ENCODE measurements at regions not wholly inside any gene's neighbourhood (a gene's known extent, or its start where the extent isn't known, plus 50 kb on each side); places are given as distances from the start of the nearest gene placed in this dataset.

- no peak for TF ChIP-seq CTCF (IDR thresholded peaks at IDR 0.05)
- ATAC-seq (ENCODE audit: low FRiP score), result no peak
These were observed 188.0 kb upstream of the RPL34 start for GRCh38 chr4:108432418-108432817.

GRCh38 chr4:108431986-108432385 lies 188.4 kb upstream of the RPL34 start:
- no peak for TF ChIP-seq CTCF (IDR thresholded peaks at IDR 0.05)
- DNase-seq (ENCODE audit: low spot score) (no peak), ATAC-seq (ENCODE audit: low FRiP score) (no peak)

More at GRCh38 chr4:108432418-108432817, 188.0 kb upstream of the RPL34 start:
- no peak for DNase-seq (ENCODE audit: low spot score)

GRCh38 chr4:108430921-108431320 lies 189.5 kb upstream of the RPL34 start:
- DNase-seq (ENCODE audit: low spot score) (no peak), ATAC-seq (ENCODE audit: low FRiP score) (no peak)
- TF ChIP-seq CTCF (IDR thresholded peaks at IDR 0.05), result no peak

GRCh38 chr4:108429662-108430061 lies 190.7 kb upstream of the RPL34 start:
- ATAC-seq (ENCODE audit: low FRiP score) (no peak), DNase-seq (ENCODE audit: low spot score) (no peak)
- TF ChIP-seq CTCF (IDR thresholded peaks at IDR 0.05), result no peak

GRCh38 chr4:108428923-108429322 lies 191.5 kb upstream of the RPL34 start:
- no peak for ATAC-seq (ENCODE audit: low FRiP score)
- TF ChIP-seq CTCF (IDR thresholded peaks at IDR 0.05), result no peak
- DNase-seq (ENCODE audit: low spot score), result no peak

- no peak for TF ChIP-seq CTCF (IDR thresholded peaks at IDR 0.05)
- DNase-seq (ENCODE audit: low spot score) (no peak), ATAC-seq (ENCODE audit: low FRiP score) (no peak)
These were observed 192.4 kb upstream of the RPL34 start for GRCh38 chr4:108427946-108428485.

GRCh38 chr4:108426493-108426892 lies 193.9 kb upstream of the RPL34 start:
- ATAC-seq (ENCODE audit: low FRiP score), result no peak
- TF ChIP-seq CTCF (IDR thresholded peaks at IDR 0.05), result no peak
- no peak for DNase-seq (ENCODE audit: low spot score)

Data from omental fat pad (tissue), 3 donors.